CD8-positive, alpha-beta memory T cell (primary cell): ENCODE measurements at regions not wholly inside any gene's neighbourhood (a gene's known extent, or its start where the extent isn't known, plus 50 kb on each side); places are given as distances from the start of the nearest gene placed in this dataset.

Experiments used
- CTCF ChIA-PET: fragments of 350-600 bp; sonication (Branson Sonifier 250); formaldehyde crosslinking; loops from one replicate; lab custom pipeline; 2021; ENCODE audit warnings: antibody characterized with exemption; lab: Charles Lee
- POLR2A ChIA-PET: fragments of 350-600 bp; sonication (Branson Sonifier 250); formaldehyde crosslinking; loops from one replicate; lab custom pipeline; 2021; ENCODE audit warnings: antibody characterized with exemption; lab: Charles Lee
- DNase-seq, 5 donors: peaks; one replicate each; pipeline versions ENCODE4 v3.0.0 to v3.0.0-alpha.2; 2020 to 2022; ENCODE audit warnings: mixed read lengths in 1 of 5
- H3K27ac ChIP-seq: one replicate; pipeline ENCODE4 v1.7.0; 2013; ENCODE audit warnings: low read depth, mild to moderate bottlenecking, low read length, moderate library complexity
- H3K27me3 ChIP-seq: 2 replicates; pipeline ENCODE4 v1.7.0; 2013; ENCODE audit warnings: low read length, mild to moderate bottlenecking; ENCODE audit not compliant: insufficient read depth, poor library complexity, severe bottlenecking
- H3K36me3 ChIP-seq: 2 replicates; pipeline ENCODE4 v1.7.0; 2013; ENCODE audit warnings: mild to moderate bottlenecking, low read length, moderate library complexity; ENCODE audit not compliant: insufficient read depth
- H3K4me1 ChIP-seq: 2 replicates; pipeline ENCODE4 v1.7.0; 2013; ENCODE audit warnings: mild to moderate bottlenecking, low read length, moderate library complexity; ENCODE audit not compliant: insufficient read depth
- H3K4me3 ChIP-seq: 2 replicates; pipeline ENCODE4 v1.7.0; 2013; ENCODE audit warnings: mild to moderate bottlenecking, low read length
- H3K9me3 ChIP-seq: 2 replicates; pipeline ENCODE4 v1.7.0; 2013; ENCODE audit warnings: mild to moderate bottlenecking, low read length
- H3K27ac Mint-ChIP-seq, 8 donors: one replicate each; pipeline ENCODE4 v1.8.0; 2020 to 2021; ENCODE audit warnings: mixed read lengths in 8 of 8, mild to moderate bottlenecking in 6 of 8, inconsistent platforms in 3 of 8, moderate library complexity in 3 of 8
- H3K27me3 Mint-ChIP-seq, 2 donors: one replicate each; pipeline ENCODE4 v1.8.0; 2020 to 2021; ENCODE audit warnings: mixed read lengths in 2 of 2, mild to moderate bottlenecking in 1 of 2, moderate library complexity in 1 of 2
- H3K36me3 Mint-ChIP-seq, 3 donors: one replicate each; pipeline ENCODE4 v1.8.0; 2020 to 2021; ENCODE audit warnings: mixed read lengths in 3 of 3, inconsistent platforms in 1 of 3, mild to moderate bottlenecking in 1 of 3
- H3K4me1 Mint-ChIP-seq, 3 donors: one replicate each; pipeline ENCODE4 v1.8.0; 2020 to 2021; ENCODE audit warnings: mixed read lengths in 3 of 3, inconsistent platforms in 1 of 3, mild to moderate bottlenecking in 1 of 3
- H3K4me3 Mint-ChIP-seq, 7 donors: one replicate each; pipeline ENCODE4 v1.8.0; 2020 to 2021; ENCODE audit warnings: mixed read lengths in 7 of 7, mild to moderate bottlenecking in 6 of 7, moderate library complexity in 4 of 7, inconsistent platforms in 2 of 7
- H3K9me3 Mint-ChIP-seq, 5 donors: one replicate each; pipeline ENCODE4 v1.8.0; 2020 to 2022; ENCODE audit warnings: mixed read lengths in 5 of 5, mild to moderate bottlenecking in 3 of 5, moderate library complexity in 2 of 5, inconsistent platforms in 1 of 5

DNA sequence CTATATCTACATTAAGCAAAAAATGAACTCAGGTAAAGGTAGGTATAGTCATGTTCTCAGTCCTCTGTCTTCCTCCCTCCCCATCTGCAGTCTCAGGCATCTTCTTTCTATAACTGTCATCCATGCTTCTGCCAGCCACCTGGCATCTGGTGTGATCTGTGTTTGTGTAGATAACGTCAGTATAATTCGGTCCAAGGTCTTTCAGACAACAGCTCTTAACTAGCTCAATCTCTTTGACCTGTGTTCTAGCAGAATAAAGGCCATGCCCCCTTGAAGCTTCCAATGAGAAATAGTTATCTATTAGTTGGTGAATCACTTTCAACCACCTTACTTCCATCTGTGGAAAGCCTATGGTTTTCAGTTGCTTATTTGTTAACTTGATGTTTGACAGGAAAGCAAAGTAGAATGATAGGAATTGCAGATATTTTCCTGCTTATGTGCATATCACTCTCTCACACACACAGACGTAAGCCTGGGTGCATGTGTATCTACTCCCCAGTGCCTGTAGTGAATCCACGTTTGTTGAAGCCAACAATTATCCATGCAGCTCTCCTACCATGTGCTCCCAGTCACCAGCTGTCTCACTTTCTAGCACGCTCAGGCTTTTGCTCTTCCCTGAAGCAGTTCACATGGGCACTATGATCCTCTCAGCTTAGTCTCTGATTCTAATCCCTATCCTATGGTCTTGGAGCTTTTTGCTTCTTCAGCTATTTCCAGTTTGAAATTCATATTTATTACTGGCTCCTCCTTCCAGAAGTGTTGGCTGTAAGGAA is 433.7 kb upstream of the MANEA start:
- no peaks in the 10 kb centered on the region for H3K4me1 ChIP-seq
- POLR2A ChIA-PET, result no interaction called here
- H3K36me3 Mint-ChIP-seq, result no peaks in the 10 kb centered on the region
- no peak overlapping the region for H3K4me3 Mint-ChIP-seq
- H3K27ac ChIP-seq, result no peak overlapping the region
- H3K9me3 Mint-ChIP-seq, result peaks cover 0 to 6% (median 2%) of the 10 kb centered on the region in 5 donors
- no peaks in the 10 kb centered on the region for H3K27me3 Mint-ChIP-seq
- no peaks in the 10 kb centered on the region for H3K4me1 Mint-ChIP-seq
- H3K27ac Mint-ChIP-seq, result no peak overlapping the region
- no peaks in the 10 kb centered on the region for H3K36me3 ChIP-seq
- H3K27me3 ChIP-seq, result no peaks in the 10 kb centered on the region
- CTCF ChIA-PET, result no interaction called here
- H3K4me3 ChIP-seq, result no peak overlapping the region
- DNase-seq, result no peak
- H3K9me3 ChIP-seq, result no peaks in the 10 kb centered on the region

- Mint-ChIP-seq H3K27me3 (no peaks in the 10 kb centered on the region), H3K36me3 (no peaks in the 10 kb centered on the region), H3K9me3 (peaks cover 0 to 6% (median 2%) of the 10 kb centered on the region in 5 donors), H3K4me1 (no peaks in the 10 kb centered on the region), H3K4me3 (no peak overlapping the region), H3K27ac (no peak overlapping the region)
- Histone ChIP-seq H3K27me3 (no peaks in the 10 kb centered on the region), H3K27ac (no peak overlapping the region), H3K4me3 (no peak overlapping the region), H3K4me1 (no peaks in the 10 kb centered on the region), H3K36me3 (no peaks in the 10 kb centered on the region), H3K9me3 (no peaks in the 10 kb centered on the region)
- ChIA-PET CTCF (no interaction called here), POLR2A (no interaction called here)
- no peak for DNase-seq
Measured at GRCh38 chr6:95145457-95145856, 431.9 kb upstream of the MANEA start.

DNA sequence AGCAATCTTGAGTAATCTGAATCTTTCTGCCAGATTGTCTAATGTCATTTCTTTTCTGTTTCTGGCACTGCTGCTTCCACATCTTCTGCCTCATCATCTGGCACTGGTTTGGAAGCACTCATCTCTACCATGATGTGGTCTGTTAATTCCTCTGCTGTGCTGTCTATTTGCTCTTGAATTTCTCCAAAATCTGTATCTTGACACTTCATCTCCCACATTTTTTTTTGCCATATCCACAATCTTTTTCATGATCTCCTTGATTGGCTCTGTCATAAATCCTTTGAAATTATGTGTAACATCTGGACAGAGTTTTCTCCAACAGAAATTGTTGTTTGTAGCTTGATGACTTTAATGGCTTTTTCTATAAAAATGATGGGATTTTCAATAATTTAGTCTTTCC is 417.8 kb upstream of the MANEA start:
- Histone ChIP-seq H3K4me3 (no peak overlapping the region), H3K4me1 (no peaks in the 10 kb centered on the region), H3K27me3 (no peaks in the 10 kb centered on the region), H3K36me3 (no peaks in the 10 kb centered on the region), H3K27ac (no peak overlapping the region), H3K9me3 (no peaks in the 10 kb centered on the region)
- Mint-ChIP-seq H3K27me3 (no peaks in the 10 kb centered on the region), H3K4me1 (no peaks in the 10 kb centered on the region), H3K27ac (no peak overlapping the region), H3K9me3 (peaks cover 0 to 5% (median 4%) of the 10 kb centered on the region in 5 donors), H3K4me3 (no peak overlapping the region), H3K36me3 (peaks cover 0 to 1% (median 0%) of the 10 kb centered on the region in 3 donors)
- ChIA-PET POLR2A (no interaction called here), CTCF (no interaction called here)
- no peak for DNase-seq

DNA sequence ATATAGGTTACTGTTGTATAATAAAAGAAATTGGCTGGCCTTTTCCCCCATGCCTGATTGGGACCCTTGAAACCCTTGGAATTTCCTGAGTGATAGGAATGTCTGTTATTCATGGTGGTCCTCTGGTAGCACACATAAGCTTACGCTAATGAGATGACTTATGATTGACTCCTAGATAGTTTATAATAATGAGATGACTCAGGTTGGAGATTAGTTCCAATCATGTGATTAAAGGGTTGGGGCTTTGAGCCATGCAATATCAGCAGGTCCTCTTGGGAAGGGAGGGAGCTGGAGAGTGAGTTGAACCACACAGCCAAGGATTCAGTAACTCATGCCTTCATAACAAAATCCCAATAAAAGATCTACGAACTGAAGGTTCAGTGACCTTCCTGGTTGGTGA is 407.6 kb upstream of the MANEA start:
- peaks cover 0 to 2% (median 0%) of the 10 kb centered on the region in 5 donors for H3K9me3 Mint-ChIP-seq
- H3K27me3 Mint-ChIP-seq, result no peaks in the 10 kb centered on the region
- DNase-seq, result no peak
- no peak overlapping the region for H3K4me3 Mint-ChIP-seq
- no peak overlapping the region for H3K27ac Mint-ChIP-seq
- no peaks in the 10 kb centered on the region for H3K36me3 Mint-ChIP-seq
- H3K4me1 Mint-ChIP-seq, result no peaks in the 10 kb centered on the region
- Histone ChIP-seq H3K9me3 (no peaks in the 10 kb centered on the region), H3K36me3 (no peaks in the 10 kb centered on the region), H3K4me3 (no peak overlapping the region), H3K27me3 (no peaks in the 10 kb centered on the region), H3K4me1 (no peaks in the 10 kb centered on the region), H3K27ac (no peak overlapping the region)
- ChIA-PET CTCF (no interaction called here), POLR2A (no interaction called here)

GRCh38 chr6:95175927-95176675 is 401.2 kb upstream of the MANEA start:
- DNase-seq, result no peak
- ChIA-PET POLR2A (no interaction called here), CTCF (no interaction called here)
- Histone ChIP-seq H3K4me3 (no peak overlapping the region), H3K36me3 (no peaks in the 10 kb centered on the region), H3K4me1 (no peaks in the 10 kb centered on the region), H3K27ac (no peak overlapping the region), H3K27me3 (no peaks in the 10 kb centered on the region), H3K9me3 (no peaks in the 10 kb centered on the region)
- Mint-ChIP-seq H3K4me1 (no peaks in the 10 kb centered on the region), H3K4me3 (no peak overlapping the region), H3K36me3 (no peaks in the 10 kb centered on the region), H3K27me3 (no peaks in the 10 kb centered on the region), H3K27ac (no peak overlapping the region), H3K9me3 (peaks cover 0 to 5% (median 0%) of the 10 kb centered on the region in 5 donors)

DNA sequence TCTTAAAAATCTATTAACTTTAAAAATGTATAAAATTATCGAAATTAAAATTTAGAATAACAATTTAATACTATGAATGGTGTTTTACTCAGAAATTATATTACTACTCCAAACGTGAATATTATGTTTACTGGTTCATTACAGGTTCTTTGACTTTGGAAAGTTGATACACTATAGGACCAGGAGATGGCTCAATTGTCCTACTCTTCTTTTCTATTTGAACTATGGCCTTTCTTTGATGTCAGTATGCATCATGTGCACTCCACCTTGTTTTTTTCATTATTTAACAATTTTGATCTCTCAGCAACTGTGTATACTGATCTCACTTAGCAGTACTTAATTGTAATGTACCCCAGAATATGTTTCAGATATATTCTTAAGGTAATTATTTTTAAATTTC is 391.5 kb upstream of the MANEA start:
- no peaks in the 10 kb centered on the region for H3K4me1 ChIP-seq
- DNase-seq, result no peak
- no peaks in the 10 kb centered on the region for H3K36me3 ChIP-seq
- CTCF ChIA-PET, result no interaction called here
- H3K27me3 ChIP-seq, result no peaks in the 10 kb centered on the region
- no peak overlapping the region for H3K4me3 ChIP-seq
- Mint-ChIP-seq H3K4me3 (no peak overlapping the region), H3K36me3 (no peaks in the 10 kb centered on the region), H3K9me3 (peaks cover 0 to 5% (median 0%) of the 10 kb centered on the region in 5 donors), H3K27ac (no peak overlapping the region), H3K27me3 (no peaks in the 10 kb centered on the region), H3K4me1 (no peaks in the 10 kb centered on the region)
- H3K9me3 ChIP-seq, result no peaks in the 10 kb centered on the region
- no peak overlapping the region for H3K27ac ChIP-seq
- POLR2A ChIA-PET, result no interaction called here

DNA sequence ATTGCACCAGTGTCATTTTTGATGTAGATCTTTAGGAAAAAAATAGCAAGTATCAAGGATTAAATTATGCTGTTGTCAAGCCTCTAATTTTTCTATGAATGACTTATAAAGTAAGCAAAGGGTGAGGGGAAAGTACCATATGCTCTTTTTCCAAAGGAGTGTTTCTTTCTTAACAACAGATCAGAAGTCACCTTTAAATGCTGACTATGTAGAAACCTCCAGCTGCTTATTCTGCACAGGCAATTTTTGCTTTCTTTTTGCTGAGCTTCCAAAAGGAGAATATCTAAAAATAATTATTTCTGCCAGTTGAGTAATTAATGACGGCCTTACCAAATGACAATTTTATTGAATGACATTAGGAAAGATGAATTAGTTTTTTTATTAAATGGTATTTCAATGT is 390.6 kb upstream of the MANEA start:
- Histone ChIP-seq H3K4me1 (no peaks in the 10 kb centered on the region), H3K4me3 (no peak overlapping the region), H3K36me3 (no peaks in the 10 kb centered on the region), H3K27me3 (no peaks in the 10 kb centered on the region), H3K27ac (no peak overlapping the region), H3K9me3 (no peaks in the 10 kb centered on the region)
- CTCF ChIA-PET, result no interaction called here
- POLR2A ChIA-PET, result no interaction called here
- DNase-seq, result no peak
- Mint-ChIP-seq H3K36me3 (no peaks in the 10 kb centered on the region), H3K4me3 (no peak overlapping the region), H3K9me3 (peaks cover 0 to 5% (median 0%) of the 10 kb centered on the region in 5 donors), H3K27ac (no peak overlapping the region), H3K27me3 (no peaks in the 10 kb centered on the region), H3K4me1 (no peaks in the 10 kb centered on the region)

DNA sequence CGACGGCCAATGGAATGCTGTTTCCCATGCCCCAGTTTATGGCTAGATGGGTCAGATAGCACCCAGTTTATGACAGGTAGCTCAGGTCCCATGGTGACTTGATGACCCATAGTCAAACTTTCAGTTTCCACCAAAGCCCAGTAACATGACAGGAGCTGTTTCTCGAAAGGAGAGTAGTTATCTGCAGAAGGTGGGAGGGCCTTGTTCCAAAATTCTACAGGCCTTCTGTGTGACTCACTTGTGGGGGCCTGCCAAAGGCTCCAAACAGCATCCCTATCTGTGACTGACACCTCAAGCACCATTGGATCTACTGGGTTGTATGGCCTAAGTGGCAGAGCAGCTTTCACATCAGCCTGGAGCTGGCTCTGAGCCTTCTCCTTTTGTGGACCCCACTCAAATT is 379.7 kb upstream of the MANEA start:
- Mint-ChIP-seq H3K4me3 (no peak overlapping the region), H3K36me3 (no peaks in the 10 kb centered on the region), H3K9me3 (no peaks in the 10 kb centered on the region), H3K27me3 (no peaks in the 10 kb centered on the region), H3K27ac (no peak overlapping the region), H3K4me1 (no peaks in the 10 kb centered on the region)
- no peaks in the 10 kb centered on the region for H3K27me3 ChIP-seq
- H3K4me3 ChIP-seq, result no peak overlapping the region
- H3K9me3 ChIP-seq, result no peaks in the 10 kb centered on the region
- no peaks in the 10 kb centered on the region for H3K36me3 ChIP-seq
- no peak overlapping the region for H3K27ac ChIP-seq
- no peak for DNase-seq
- ChIA-PET POLR2A (no interaction called here), CTCF (no interaction called here)
- H3K4me1 ChIP-seq, result no peaks in the 10 kb centered on the region
